IMR-90 (cell line): ENCODE measurements at regions not wholly inside any gene's neighbourhood (a gene's known extent, or its start where the extent isn't known, plus 50 kb on each side); places are given as distances from the start of the nearest gene placed in this dataset.

Source experiments
- BHLHE40 ChIP-seq: fragments of 150-350 bp; IDR thresholded peaks from 2 replicates; pipeline ENCODE4 v1.6.1; 2016; ENCODE audit warnings: mild to moderate bottlenecking, low read depth, low read length
- CEBPB ChIP-seq: IDR thresholded peaks from 2 replicates; pipeline ENCODE4 v1.6.1; 2012; ENCODE audit warnings: low read depth, low read length, improper control_type of control experiment
- CHD1 ChIP-seq: IDR thresholded peaks from 2 replicates; pipeline ENCODE4 v1.6.1; 2012; ENCODE audit warnings: low read depth, low read length, improper control_type of control experiment
- CTCF ChIP-seq: conservative IDR thresholded peaks from 2 replicates; pipeline ENCODE4 v1.5.1; 2012; ENCODE audit warnings: mild to moderate bottlenecking, low read depth, low read length, improper control_type of control experiment
- ELK1 ChIP-seq: fragments of 150-350 bp; IDR thresholded peaks from 2 replicates; pipeline ENCODE4 v1.6.1; 2016; ENCODE audit warnings: low read depth, mild to moderate bottlenecking, low read length, moderate library complexity, borderline replicate concordance
- MAFK ChIP-seq: IDR thresholded peaks from 2 replicates; pipeline ENCODE4 v1.6.1; 2012; ENCODE audit warnings: low read depth, low read length, improper control_type of control experiment
- MAZ ChIP-seq: IDR thresholded peaks from 2 replicates; pipeline ENCODE4 v1.6.1; 2012; ENCODE audit warnings: low read depth, mild to moderate bottlenecking, low read length, improper control_type of control experiment, moderate library complexity, borderline replicate concordance
- MXI1 ChIP-seq: IDR thresholded peaks from 2 replicates; pipeline ENCODE4 v1.6.1; 2012; ENCODE audit warnings: low read depth, mild to moderate bottlenecking, low read length, moderate library complexity, borderline replicate concordance
- NFE2L2 ChIP-seq: fragments of 150-350 bp; IDR thresholded peaks from 2 replicates; pipeline ENCODE4 v1.6.1; 2016; ENCODE audit warnings: low read depth, mild to moderate bottlenecking, low read length
- POLR2A ChIP-seq: IDR thresholded peaks from 2 replicates; pipeline ENCODE4 v1.6.1; 2012; ENCODE audit warnings: mild to moderate bottlenecking, low read depth, low read length
- RAD21 ChIP-seq: IDR thresholded peaks from 2 replicates; pipeline ENCODE4 v1.6.1; 2012; ENCODE audit warnings: low read length, improper control_type of control experiment
- RCOR1 ChIP-seq: IDR thresholded peaks from 2 replicates; pipeline ENCODE4 v1.6.1; 2012; ENCODE audit warnings: mild to moderate bottlenecking, low read length, improper control_type of control experiment; ENCODE audit not compliant: insufficient replicate concordance
- RFX5 ChIP-seq: IDR thresholded peaks from 2 replicates; pipeline ENCODE4 v1.8.0; 2012; ENCODE audit warnings: low read depth, mild to moderate bottlenecking, low read length, moderate library complexity
- SMC3 ChIP-seq: fragments of 150-350 bp; IDR thresholded peaks from 2 replicates; pipeline ENCODE4 v1.6.1; 2016; ENCODE audit warnings: low read depth, mild to moderate bottlenecking, antibody characterized with exemption, low read length, moderate library complexity

- TF ChIP-seq RFX5 (no peak), CTCF (no peak), SMC3 (no peak), CEBPB (no peak), RCOR1 (no peak), MXI1 (no peak), POLR2A (no peak), MAFK (no peak), RAD21 (no peak), ELK1 (no peak), CHD1 (no peak), NFE2L2 (no peak), MAZ (no peak), BHLHE40 (no peak)
These were observed 387.5 kb upstream of the PPP1R2C start for GRCh38 chrX:43165343-43165920.
